ENCODE measurements at regions not wholly inside any gene's neighbourhood (a gene's known extent, or its start where the extent isn't known, plus 50 kb on each side); places are given as distances from the start of the nearest gene placed in this dataset.
"Not testable (repeated sequence)": the region's sequence is repeated elsewhere in the genome, so short reads cannot be mapped to it uniquely, and the experiment has no call there.

DNA sequence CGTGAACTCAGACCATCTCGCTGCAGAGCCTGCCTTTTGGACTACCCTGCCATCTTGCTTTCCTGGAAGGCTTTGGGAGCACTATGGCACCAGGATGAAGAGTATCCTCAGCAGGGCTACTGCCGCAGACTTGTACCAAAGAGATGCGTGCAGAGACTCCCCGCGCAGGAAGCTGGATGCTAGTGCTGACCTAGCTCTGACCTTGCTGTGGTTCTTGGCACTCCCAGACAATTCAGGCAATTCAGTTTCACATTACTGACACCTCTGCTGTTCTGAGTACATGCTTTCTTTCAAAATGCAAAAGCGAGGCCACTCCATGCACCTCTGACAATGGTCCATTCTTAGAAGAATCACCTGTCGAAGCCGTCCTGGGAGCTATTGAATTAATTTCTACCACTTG, 251.5 kb upstream of the MEX3C start:
- DNase-seq (ENCODE audit: low spot score), result no peak

DNA sequence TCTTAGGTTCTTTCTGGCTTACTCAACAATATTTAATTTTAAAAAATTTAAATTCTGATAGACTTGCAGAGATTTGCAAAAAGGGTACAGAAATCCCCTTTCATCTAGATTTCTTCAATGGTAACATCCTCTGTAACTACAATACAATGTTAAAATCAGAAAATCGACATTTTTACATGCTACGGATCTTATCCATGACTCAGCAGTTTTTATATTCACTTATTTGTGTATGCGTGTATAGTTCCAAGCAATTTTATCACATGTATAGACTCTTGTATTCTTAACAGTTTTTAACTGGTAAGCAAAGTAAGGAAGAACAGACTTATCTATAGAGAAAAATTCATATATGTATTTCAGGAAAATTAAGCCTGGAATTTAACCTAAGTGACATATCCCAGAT, 256.1 kb upstream of the MEX3C start:
- DNase-seq (ENCODE audit: low spot score), result no peak

GRCh38 chr18:51458861-51459260, 261.4 kb upstream of the MEX3C start:
- DNase-seq (ENCODE audit: low spot score), result no peak

DNA sequence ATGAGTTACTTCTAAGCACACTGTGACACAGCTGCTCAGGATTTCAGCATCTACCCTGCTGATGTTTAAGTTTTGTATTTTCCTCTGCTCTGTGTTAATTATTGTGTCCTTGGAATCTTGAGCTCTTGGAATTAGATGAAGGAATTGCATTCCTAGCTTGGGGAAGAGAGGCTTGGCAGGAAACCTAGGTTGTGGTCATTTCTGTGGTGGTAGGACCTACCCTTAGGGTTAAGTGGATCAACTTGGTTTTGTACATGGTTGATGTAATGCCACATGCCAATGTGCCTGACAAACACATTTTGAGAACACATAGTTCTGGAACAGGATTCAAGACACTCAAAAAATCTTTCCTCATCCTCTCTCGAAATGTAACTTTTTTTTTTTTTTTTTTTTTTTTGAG, 264.5 kb upstream of the MEX3C start:
- no peak for DNase-seq (ENCODE audit: low spot score)

DNA sequence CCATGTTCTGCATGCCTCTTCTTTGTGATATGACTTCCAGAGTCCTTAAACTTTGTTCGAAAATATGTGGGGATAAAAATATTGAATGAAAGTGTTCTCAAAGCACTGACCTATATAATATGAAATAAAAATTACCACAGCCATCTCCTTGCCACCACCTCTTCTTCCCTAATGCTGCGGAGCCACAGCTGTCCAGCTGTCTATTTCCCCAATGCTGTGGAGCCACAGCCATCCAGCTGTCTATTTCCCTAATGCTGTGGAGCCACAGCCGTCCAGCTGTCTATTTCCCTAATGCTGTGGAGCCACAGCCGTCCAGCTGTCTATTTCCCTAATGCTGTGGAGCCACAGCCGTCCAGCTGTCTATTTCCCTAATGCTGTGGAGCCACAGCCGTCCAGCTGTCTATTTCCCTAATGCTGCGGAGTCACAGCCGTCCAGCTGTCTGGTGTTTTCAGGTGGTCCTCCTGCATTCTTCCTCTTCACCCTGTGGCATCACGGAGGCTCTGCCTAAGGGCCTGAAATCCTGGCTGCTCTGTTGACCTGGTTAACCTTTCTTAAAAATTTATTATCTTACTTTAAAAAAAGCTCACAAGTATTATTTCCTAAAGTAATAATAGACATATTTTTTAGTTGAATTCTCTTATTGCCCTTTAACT, 266.1 kb upstream of the MEX3C start:
- DNase-seq (ENCODE audit: low spot score), result no peak

- DNase-seq (ENCODE audit: low spot score), result no peak
These were observed 281.4 kb upstream of the MEX3C start for GRCh38 chr18:51478908-51479307.

DNA sequence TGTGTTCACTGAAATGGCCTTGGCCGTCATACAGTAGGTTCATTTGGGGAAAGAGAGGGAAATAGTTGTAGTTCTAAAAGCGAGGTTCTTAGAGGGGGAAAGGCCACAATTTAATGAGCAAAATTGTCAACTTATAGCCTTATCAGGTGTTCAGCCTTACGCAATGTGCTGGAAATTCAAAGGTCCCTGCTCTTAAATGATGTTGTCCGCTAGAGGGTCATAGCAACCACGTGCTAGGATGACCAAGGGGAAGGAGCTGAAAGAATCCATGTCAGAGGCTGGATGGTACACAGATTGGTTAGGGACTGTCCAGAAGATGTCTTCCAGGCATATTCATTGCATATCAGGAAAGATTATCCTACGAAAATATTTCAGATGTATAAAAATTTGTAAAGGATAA, 282.3 kb upstream of the MEX3C start:
- no peak for DNase-seq (ENCODE audit: low spot score)

GRCh38 chr18:51480407-51481261, 283.2 kb upstream of the MEX3C start:
- no peak for DNase-seq (ENCODE audit: low spot score)

DNA sequence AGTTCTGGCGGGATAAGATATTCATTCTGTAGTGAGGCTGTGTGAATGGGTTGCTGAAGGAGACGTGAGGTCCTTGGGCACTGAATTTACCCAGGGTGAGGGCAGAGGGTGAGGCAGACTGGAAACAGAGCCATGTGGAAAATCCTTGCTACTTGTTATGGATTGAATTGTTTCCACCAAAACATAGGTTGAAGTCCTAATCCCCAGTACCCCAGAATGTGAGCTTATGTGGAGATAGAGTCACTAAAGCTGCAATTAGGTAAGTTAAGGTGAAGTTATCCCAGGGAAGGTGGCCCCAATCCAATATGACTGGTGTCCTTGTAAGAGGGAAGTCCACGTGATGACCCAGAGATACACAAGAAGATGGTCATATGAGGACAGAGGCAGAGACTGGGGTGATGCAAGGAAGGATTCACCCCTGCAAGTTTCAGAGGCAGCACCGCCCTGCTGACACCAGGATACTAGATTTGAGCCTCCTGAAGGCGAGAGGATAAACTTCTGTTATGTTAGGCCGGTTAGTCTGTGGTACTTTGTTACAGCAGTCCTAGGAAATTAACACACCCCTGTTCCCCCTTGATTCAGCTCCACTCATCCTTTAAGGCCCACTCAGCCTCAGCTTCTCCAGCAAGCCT, 289.4 kb upstream of the MEX3C start:
- DNase-seq (ENCODE audit: low spot score), result no peak

DNA sequence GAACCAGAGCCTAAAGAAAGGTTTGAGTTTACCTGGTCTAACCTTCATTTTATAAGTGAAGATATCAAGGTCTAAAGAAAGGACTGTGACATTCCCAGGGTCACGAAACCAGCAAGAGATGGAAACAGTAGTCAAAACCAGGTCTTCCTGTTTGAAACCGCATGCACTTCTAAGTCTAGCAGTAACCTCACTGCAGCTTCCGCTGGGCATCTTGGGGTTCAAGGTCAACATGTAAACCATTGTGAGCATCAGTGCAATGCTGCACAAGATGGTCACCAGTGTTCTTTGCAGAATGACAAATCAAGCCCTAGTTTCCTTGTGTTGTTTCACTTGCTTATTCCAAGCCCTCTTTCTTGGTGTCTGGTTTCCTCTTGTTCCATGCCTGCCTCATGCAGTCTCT, 292.9 kb upstream of the MEX3C start:
- no peak for DNase-seq (ENCODE audit: low spot score)

GRCh38 chr18:51490860-51491259, 293.4 kb upstream of the MEX3C start:
- no peak for DNase-seq (ENCODE audit: low spot score)

GRCh38 chr18:51491678-51492372, 294.3 kb upstream of the MEX3C start:
- DNase-seq (ENCODE audit: low spot score), result no peak

DNA sequence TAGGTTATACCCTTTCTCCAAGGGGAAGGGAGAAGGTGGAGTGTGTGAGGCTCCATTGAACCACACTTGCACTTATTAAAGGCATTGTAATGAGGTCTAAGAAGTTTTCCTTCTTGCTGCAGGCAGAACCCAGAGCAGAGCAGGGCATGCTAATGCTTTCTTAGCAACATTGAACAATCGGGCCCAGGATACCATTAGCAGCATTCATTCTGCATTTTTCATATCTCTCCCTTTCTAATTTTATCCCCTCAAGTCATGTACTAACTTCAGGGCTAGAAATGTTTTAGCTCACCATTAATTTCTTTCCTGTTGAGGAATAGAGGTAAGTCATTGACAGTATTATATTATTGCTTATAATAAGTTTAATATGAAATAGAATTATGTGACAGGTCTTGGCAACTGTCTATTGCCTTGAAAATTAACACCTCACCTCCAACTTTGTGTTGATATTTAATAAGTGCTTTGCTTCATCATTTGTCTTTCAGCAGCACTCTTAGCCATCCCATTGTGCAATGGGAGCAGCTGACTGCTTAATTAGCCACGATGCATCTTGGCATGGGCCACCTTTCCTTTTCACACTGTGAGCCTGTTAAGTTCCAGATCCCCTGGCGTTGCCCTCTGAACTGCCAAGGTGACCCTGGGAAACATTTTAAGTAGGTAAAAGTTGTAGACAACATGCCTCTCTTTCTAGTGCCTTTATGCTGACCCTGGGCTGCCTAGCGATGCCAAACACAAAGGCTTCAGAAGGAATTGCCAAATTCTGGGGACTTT, 300.8 kb upstream of the MEX3C start:
- no peak for DNase-seq (ENCODE audit: low spot score)

DNA sequence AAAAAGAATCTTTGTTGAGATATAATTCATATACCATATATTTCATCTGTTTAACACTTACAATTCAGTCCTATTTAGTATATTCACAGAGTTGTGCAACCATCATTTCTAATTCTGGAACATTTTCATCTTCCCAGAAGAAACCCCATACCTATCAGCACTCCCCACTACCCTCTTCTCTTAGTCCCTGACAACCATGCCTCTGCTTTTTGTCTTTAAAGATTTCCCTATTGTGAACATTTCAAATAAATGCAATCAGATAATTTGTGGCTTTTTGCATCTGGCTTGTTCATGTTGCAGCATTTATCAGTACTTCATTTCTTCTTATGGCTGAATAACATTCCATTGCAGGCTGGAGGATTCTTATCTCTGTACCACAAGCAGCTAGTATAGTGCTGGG, 305.9 kb upstream of the MEX3C start:
- no peak for DNase-seq (ENCODE audit: low spot score)

DNA sequence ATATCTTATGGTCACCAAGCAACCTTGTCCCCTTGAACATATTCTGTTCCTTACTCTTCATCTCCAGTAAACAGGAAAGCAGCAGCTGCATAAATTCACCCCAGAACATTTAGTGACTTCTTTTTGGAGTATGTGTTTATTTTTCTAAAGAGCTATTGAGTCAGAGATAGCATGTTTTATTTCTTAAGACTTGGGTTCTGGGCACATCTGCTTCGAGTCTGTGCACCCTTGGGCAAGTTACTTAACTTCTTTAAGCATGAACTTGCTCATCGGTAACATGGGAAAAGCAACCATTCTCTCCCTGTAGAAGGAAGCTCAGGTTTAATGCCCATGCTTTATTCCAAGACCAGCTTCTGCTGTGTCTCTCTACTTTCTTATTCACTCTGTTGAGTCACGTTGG, 309.3 kb upstream of the MEX3C start:
- DNase-seq (ENCODE audit: low spot score), result no peak

- not testable (repeated sequence) for DNase-seq (ENCODE audit: low spot score)
These were observed 310.9 kb upstream of the MEX3C start for GRCh38 chr18:51508410-51508809.

- no peak for DNase-seq (ENCODE audit: low spot score)
These were observed 312.5 kb upstream of the MEX3C start for GRCh38 chr18:51510020-51510419.

- peak; percentile 48 for DNase-seq (ENCODE audit: low spot score)
These were observed 316.0 kb upstream of the MEX3C start for GRCh38 chr18:51513517-51513916.

DNA sequence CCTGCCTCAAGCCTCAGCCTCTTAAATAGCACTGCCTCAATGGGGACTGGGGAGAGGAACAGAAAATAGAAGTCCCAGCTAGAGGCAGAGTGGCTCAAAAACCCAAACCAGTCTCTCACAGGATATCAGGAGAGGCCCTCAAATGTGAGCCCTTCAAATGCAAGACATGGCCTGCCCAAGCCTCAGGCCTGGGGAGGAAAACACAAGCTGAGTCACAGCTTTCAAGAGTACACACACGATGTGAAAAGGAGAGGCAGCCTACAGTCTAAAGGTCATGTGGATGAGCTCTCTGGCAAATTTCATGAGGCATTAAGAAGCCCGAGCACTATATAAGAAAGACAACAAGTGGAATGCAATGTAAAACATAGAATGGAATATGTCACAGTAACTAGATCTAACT, 316.6 kb upstream of the MEX3C start:
- DNase-seq (ENCODE audit: low spot score), result peak; percentile 34

- no peak for DNase-seq (ENCODE audit: low spot score)
These were observed 319.1 kb upstream of the MEX3C start for GRCh38 chr18:51516478-51517038.

- DNase-seq (ENCODE audit: low spot score), result no peak
These were observed 322.1 kb upstream of the MEX3C start for GRCh38 chr18:51519571-51519970.
